ENCODE measurements at regions not wholly inside any gene's neighbourhood (a gene's known extent, or its start where the extent isn't known, plus 50 kb on each side); places are given as distances from the start of the nearest gene placed in this dataset.

DNA sequence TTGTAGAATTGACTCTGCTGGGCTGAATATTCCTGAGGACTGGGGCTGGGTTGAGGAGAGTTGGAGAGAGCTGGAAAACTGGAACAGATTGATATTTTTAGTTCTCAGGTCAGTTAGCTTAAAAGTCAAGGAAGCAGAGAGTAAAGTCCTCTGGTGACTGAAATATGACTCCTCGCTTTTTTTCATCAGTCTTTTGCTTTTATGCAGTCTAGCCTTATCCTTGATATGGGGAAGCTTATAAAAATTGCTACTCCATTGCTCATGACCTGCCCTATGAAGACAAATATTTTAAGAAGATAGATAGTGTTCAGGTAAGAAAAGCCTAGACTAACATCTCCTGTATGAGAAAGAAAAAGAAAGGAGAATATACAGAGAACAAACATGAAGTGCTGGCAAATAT is 152.7 kb downstream of the C4orf33 start:
- TF ChIP-seq SIN3A (IDR thresholded peaks at IDR 0.05; ENCODE audit: borderline replicate concordance in 2 of 2, control insufficient read depth in 1 of 2, low read depth in 2 of 2, low read length in 2 of 2) (no peak), CREB1 (IDR thresholded peaks at IDR 0.05) (no peak), CREB1 (CRISPR knock-in tag; IDR thresholded peaks at IDR 0.05) (no peak), ZNF121 (CRISPR knock-in tag; conservative IDR thresholded peaks at IDR 0.05) (no peak), ZNF79 (CRISPR knock-in tag; IDR thresholded peaks at IDR 0.05; ENCODE audit: low read depth) (no peak), SREBF2 (CRISPR knock-in tag; IDR thresholded peaks at IDR 0.05) (no peak), EP300 (IDR thresholded peaks at IDR 0.05; ENCODE audit: low read length) (no peak), POLR2A (conservative IDR thresholded peaks at IDR 0.05) (no peak)
- TF ChIP-seq, protein P1, sequence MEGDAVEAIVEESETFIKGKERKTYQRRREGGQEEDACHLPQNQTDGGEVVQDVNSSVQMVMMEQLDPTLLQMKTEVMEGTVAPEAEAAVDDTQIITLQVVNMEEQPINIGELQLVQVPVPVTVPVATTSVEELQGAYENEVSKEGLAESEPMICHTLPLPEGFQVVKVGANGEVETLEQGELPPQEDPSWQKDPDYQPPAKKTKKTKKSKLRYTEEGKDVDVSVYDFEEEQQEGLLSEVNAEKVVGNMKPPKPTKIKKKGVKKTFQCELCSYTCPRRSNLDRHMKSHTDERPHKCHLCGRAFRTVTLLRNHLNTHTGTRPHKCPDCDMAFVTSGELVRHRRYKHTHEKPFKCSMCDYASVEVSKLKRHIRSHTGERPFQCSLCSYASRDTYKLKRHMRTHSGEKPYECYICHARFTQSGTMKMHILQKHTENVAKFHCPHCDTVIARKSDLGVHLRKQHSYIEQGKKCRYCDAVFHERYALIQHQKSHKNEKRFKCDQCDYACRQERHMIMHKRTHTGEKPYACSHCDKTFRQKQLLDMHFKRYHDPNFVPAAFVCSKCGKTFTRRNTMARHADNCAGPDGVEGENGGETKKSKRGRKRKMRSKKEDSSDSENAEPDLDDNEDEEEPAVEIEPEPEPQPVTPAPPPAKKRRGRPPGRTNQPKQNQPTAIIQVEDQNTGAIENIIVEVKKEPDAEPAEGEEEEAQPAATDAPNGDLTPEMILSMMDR (IDR thresholded peaks at IDR 0.05 in 2 of 3, conservative IDR thresholded peaks at IDR 0.05 in 1 of 3; ENCODE audit: insufficient read depth in 2 of 3, low read depth in 1 of 3, low read length in 3 of 3) = no peak
- TF ChIP-seq, protein P2, sequence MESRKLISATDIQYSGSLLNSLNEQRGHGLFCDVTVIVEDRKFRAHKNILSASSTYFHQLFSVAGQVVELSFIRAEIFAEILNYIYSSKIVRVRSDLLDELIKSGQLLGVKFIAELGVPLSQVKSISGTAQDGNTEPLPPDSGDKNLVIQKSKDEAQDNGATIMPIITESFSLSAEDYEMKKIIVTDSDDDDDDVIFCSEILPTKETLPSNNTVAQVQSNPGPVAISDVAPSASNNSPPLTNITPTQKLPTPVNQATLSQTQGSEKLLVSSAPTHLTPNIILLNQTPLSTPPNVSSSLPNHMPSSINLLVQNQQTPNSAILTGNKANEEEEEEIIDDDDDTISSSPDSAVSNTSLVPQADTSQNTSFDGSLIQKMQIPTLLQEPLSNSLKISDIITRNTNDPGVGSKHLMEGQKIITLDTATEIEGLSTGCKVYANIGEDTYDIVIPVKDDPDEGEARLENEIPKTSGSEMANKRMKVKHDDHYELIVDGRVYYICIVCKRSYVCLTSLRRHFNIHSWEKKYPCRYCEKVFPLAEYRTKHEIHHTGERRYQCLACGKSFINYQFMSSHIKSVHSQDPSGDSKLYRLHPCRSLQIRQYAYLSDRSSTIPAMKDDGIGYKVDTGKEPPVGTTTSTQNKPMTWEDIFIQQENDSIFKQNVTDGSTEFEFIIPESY (CRISPR knock-in tag; IDR thresholded peaks at IDR 0.05) = no peak
- TF ChIP-seq, protein P3, sequence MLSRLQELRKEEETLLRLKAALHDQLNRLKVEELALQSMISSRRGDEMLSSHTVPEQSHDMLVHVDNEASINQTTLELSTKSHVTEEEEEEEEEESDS (CRISPR knock-in tag; IDR thresholded peaks at IDR 0.05) = no peak
